ENCODE measurements at regions not wholly inside any gene's neighbourhood (a gene's known extent, or its start where the extent isn't known, plus 50 kb on each side); places are given as distances from the start of the nearest gene placed in this dataset.

GRCh38 chr17:36777118-36777517, 160.2 kb upstream of the LHX1 start:
- FAIRE-seq, result no peak
- no peak for DNase-seq (ENCODE audit: insufficient read length)
- TF ChIP-seq TAF1 (IDR thresholded peaks at IDR 0.05; ENCODE audit: borderline replicate concordance, low read depth, low read length) (no peak), POLR2A (IDR thresholded peaks at IDR 0.05; ENCODE audit: low read depth, low read length) (no peak), POLR2AphosphoS5 (IDR thresholded peaks at IDR 0.05; ENCODE audit: low read depth, low read length) (no peak)

- TF ChIP-seq POLR2AphosphoS5 (IDR thresholded peaks at IDR 0.05; ENCODE audit: low read depth, low read length) (no peak), POLR2A (IDR thresholded peaks at IDR 0.05; ENCODE audit: low read depth, low read length) (no peak), TAF1 (IDR thresholded peaks at IDR 0.05; ENCODE audit: borderline replicate concordance, low read depth, low read length) (no peak)
- DNase-seq (ENCODE audit: insufficient read length), result no peak
- no peak for FAIRE-seq
Measured at GRCh38 chr17:36778448-36778847, 158.8 kb upstream of the LHX1 start.

GRCh38 chr17:36779550-36779949, 157.7 kb upstream of the LHX1 start:
- FAIRE-seq, result no peak
- TF ChIP-seq TAF1 (IDR thresholded peaks at IDR 0.05; ENCODE audit: borderline replicate concordance, low read depth, low read length) (no peak), POLR2AphosphoS5 (IDR thresholded peaks at IDR 0.05; ENCODE audit: low read depth, low read length) (no peak), POLR2A (IDR thresholded peaks at IDR 0.05; ENCODE audit: low read depth, low read length) (no peak)
- no peak for DNase-seq (ENCODE audit: insufficient read length)

- DNase-seq (ENCODE audit: insufficient read length) (no peak), FAIRE-seq (no peak)
- TF ChIP-seq POLR2AphosphoS5 (IDR thresholded peaks at IDR 0.05; ENCODE audit: low read depth, low read length), result no peak
- TF ChIP-seq TAF1 (IDR thresholded peaks at IDR 0.05; ENCODE audit: borderline replicate concordance, low read depth, low read length), result no peak
- TF ChIP-seq POLR2A (IDR thresholded peaks at IDR 0.05; ENCODE audit: low read depth, low read length), result no peak
Measured at GRCh38 chr17:36784633-36785032, 152.6 kb upstream of the LHX1 start.

- FAIRE-seq (no peak), DNase-seq (ENCODE audit: insufficient read length) (no peak)
- no peak for TF ChIP-seq POLR2AphosphoS5 (IDR thresholded peaks at IDR 0.05; ENCODE audit: low read depth, low read length)
- TF ChIP-seq TAF1 (IDR thresholded peaks at IDR 0.05; ENCODE audit: borderline replicate concordance, low read depth, low read length), result no peak
- no peak for TF ChIP-seq POLR2A (IDR thresholded peaks at IDR 0.05; ENCODE audit: low read depth, low read length)
Measured at GRCh38 chr17:36786867-36787266, 150.4 kb upstream of the LHX1 start.

- TF ChIP-seq POLR2AphosphoS5 (IDR thresholded peaks at IDR 0.05; ENCODE audit: low read depth, low read length) (no peak), TAF1 (IDR thresholded peaks at IDR 0.05; ENCODE audit: borderline replicate concordance, low read depth, low read length) (no peak), POLR2A (IDR thresholded peaks at IDR 0.05; ENCODE audit: low read depth, low read length) (no peak)
- FAIRE-seq (no peak), DNase-seq (ENCODE audit: insufficient read length) (no peak)
Measured at GRCh38 chr17:36791150-36791941, 145.9 kb upstream of the LHX1 start.

- no peak for TF ChIP-seq POLR2A (IDR thresholded peaks at IDR 0.05; ENCODE audit: low read depth, low read length)
- TF ChIP-seq TAF1 (IDR thresholded peaks at IDR 0.05; ENCODE audit: borderline replicate concordance, low read depth, low read length), result no peak
- TF ChIP-seq POLR2AphosphoS5 (IDR thresholded peaks at IDR 0.05; ENCODE audit: low read depth, low read length), result no peak
- FAIRE-seq (no peak), DNase-seq (ENCODE audit: insufficient read length) (no peak)
Measured at GRCh38 chr17:36791942-36792475, 145.3 kb upstream of the LHX1 start.

- DNase-seq (ENCODE audit: insufficient read length) (no peak), FAIRE-seq (no peak)
- TF ChIP-seq POLR2A (IDR thresholded peaks at IDR 0.05; ENCODE audit: low read depth, low read length) (no peak), POLR2AphosphoS5 (IDR thresholded peaks at IDR 0.05; ENCODE audit: low read depth, low read length) (no peak), TAF1 (IDR thresholded peaks at IDR 0.05; ENCODE audit: borderline replicate concordance, low read depth, low read length) (no peak)
Measured at GRCh38 chr17:36792849-36793248, 144.4 kb upstream of the LHX1 start.

GRCh38 chr17:36793976-36794375, 143.3 kb upstream of the LHX1 start:
- no peak for DNase-seq (ENCODE audit: insufficient read length)
- TF ChIP-seq TAF1 (IDR thresholded peaks at IDR 0.05; ENCODE audit: borderline replicate concordance, low read depth, low read length) (no peak), POLR2AphosphoS5 (IDR thresholded peaks at IDR 0.05; ENCODE audit: low read depth, low read length) (no peak), POLR2A (IDR thresholded peaks at IDR 0.05; ENCODE audit: low read depth, low read length) (no peak)
- no peak for FAIRE-seq

- no peak for DNase-seq (ENCODE audit: insufficient read length)
- no peak for FAIRE-seq
- TF ChIP-seq POLR2A (IDR thresholded peaks at IDR 0.05; ENCODE audit: low read depth, low read length), result no peak
- no peak for TF ChIP-seq POLR2AphosphoS5 (IDR thresholded peaks at IDR 0.05; ENCODE audit: low read depth, low read length)
- TF ChIP-seq TAF1 (IDR thresholded peaks at IDR 0.05; ENCODE audit: borderline replicate concordance, low read depth, low read length), result no peak
Measured at GRCh38 chr17:36807496-36808179, 129.6 kb upstream of the LHX1 start.

- TF ChIP-seq TAF1 (IDR thresholded peaks at IDR 0.05; ENCODE audit: borderline replicate concordance, low read depth, low read length) (no peak), POLR2A (IDR thresholded peaks at IDR 0.05; ENCODE audit: low read depth, low read length) (no peak), POLR2AphosphoS5 (IDR thresholded peaks at IDR 0.05; ENCODE audit: low read depth, low read length) (no peak)
- no peak for FAIRE-seq
Measured at GRCh38 chr17:36808180-36808661, 129.1 kb upstream of the LHX1 start.

More at GRCh38 chr17:36808180-36808661, 129.1 kb upstream of the LHX1 start:
- no peak for DNase-seq (ENCODE audit: insufficient read length)

Measured in GM12892 (cell line).